C4-2B (cell line): ENCODE measurements at regions not wholly inside any gene's neighbourhood (a gene's known extent, or its start where the extent isn't known, plus 50 kb on each side); places are given as distances from the start of the nearest gene placed in this dataset.

ENCODE experiments used
- CTCF ChIP-seq: fragments of 450-650 bp; conservative IDR thresholded peaks from 2 replicates; pipeline ENCODE4 v1.5.1; 2017; ENCODE audit warnings: mild to moderate bottlenecking
- ZFX ChIP-seq: fragments of 450-650 bp; IDR thresholded peaks from 2 replicates; pipeline ENCODE4 v1.6.1; 2017

GRCh38 chr6:150690681-150691080 lies 91.0 kb downstream of the PLEKHG1 start:
- TF ChIP-seq CTCF (no peak), ZFX (no peak)
